ENCODE measurements at regions not wholly inside any gene's neighbourhood (a gene's known extent, or its start where the extent isn't known, plus 50 kb on each side); places are given as distances from the start of the nearest gene placed in this dataset.

DNA sequence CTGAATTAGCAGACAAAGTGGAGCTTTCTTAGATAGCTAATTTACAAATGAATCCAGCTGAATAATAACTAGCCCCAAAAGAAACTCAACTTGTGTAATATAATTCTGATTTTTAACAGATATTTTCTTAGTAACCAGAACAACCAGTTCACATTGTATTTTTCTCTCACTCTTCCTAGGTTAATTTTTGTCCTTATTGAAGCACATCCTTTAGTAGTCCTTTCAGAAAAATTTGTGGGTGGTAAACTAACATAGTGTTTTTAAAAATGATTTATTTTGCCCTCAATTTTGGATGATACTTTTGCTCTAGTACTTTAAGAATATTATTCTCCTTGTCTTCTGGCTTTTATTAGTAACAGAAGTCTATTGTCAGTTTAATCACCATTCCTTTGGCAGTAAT is 190.6 kb upstream of the SLC39A10 start:
- POLR2A ChIA-PET: no interaction called here
- TF ChIP-seq, protein P1, sequence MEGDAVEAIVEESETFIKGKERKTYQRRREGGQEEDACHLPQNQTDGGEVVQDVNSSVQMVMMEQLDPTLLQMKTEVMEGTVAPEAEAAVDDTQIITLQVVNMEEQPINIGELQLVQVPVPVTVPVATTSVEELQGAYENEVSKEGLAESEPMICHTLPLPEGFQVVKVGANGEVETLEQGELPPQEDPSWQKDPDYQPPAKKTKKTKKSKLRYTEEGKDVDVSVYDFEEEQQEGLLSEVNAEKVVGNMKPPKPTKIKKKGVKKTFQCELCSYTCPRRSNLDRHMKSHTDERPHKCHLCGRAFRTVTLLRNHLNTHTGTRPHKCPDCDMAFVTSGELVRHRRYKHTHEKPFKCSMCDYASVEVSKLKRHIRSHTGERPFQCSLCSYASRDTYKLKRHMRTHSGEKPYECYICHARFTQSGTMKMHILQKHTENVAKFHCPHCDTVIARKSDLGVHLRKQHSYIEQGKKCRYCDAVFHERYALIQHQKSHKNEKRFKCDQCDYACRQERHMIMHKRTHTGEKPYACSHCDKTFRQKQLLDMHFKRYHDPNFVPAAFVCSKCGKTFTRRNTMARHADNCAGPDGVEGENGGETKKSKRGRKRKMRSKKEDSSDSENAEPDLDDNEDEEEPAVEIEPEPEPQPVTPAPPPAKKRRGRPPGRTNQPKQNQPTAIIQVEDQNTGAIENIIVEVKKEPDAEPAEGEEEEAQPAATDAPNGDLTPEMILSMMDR (IDR thresholded peaks at IDR 0.05; ENCODE audit: insufficient read depth, low read length, missing control alignments): no peak
- no peak for DNase-seq (ENCODE audit: low read depth, low spot score)
- H3K4me3 ChIP-seq (ENCODE audit: low read depth, low read length): no peak overlapping the region
- CTCF ChIA-PET: no interaction called here

DNA sequence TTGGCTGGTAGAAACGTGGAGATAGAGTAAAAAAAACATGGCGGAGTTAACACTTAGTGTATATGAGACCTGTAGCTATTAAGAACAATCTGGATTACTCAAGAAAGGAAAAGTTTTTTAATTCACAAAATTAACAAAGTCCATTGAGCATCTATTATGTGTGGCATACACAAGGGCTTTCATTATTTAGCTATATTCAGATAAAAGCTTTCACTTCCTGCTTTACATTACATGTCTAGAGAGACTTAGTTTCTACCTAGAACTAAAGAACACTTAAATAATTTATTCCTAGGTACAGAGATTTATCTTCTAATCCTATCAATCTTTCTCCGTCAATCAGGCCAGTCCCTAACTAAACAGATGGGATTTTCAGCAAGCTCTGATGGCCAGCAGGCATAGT is 196.0 kb upstream of the SLC39A10 start:
- POLR2A ChIA-PET: no interaction called here
- DNase-seq (ENCODE audit: low read depth, low spot score): no peak
- CTCF ChIA-PET: no interaction called here
- H3K4me3 ChIP-seq (ENCODE audit: low read depth, low read length): no peak overlapping the region
- TF ChIP-seq, protein P1 (IDR thresholded peaks at IDR 0.05; ENCODE audit: insufficient read depth, low read length, missing control alignments): no peak

DNA sequence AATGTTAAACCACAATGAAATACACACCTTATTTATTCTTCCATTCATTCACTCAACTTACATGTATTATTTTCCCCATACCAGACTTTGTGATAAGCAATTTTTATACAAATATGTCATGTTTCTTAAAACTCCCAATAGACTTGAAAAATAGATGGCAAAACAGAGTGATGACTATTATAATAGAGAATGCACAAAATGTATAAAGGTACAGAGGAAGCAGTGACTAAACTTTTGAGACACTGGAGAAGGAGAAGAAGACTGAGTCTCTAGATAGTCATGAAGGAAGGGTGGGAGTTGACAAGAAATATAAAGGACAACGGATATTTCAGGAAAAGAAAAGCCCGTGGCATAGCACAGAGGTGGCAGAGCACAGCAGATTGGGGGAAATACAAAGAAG is 198.1 kb upstream of the SLC39A10 start:
- POLR2A ChIA-PET: no interaction called here

DNA sequence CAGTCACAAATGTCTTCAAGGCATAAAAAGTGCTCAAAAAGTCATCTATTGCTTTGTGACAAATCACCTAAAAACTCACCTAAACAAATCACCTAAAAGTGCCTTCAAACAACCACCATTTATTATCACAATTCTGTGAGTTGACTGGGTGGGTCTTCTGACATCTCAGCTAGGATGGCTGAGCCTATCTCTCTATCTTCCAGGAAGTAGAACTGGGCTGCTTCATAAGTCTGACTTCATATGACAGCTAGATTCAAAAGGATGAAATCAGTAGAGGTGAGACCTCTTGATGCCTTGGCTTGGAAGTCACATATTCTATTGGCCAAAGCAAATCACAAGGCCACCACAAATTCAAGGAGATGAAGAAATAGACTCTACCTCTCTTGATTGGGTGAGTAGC is 199.2 kb upstream of the SLC39A10 start:
- ChIA-PET POLR2A (no interaction called here), CTCF (interaction anchor here (1.2 kb wide), 1 partner anchor 202 kb away, joined by 3 read pairs; no protein-coding TSS in a partner anchor)
- no peak overlapping the region for H3K4me3 ChIP-seq (ENCODE audit: low read depth, low read length)
- no peak for DNase-seq (ENCODE audit: low read depth, low spot score)
- TF ChIP-seq, protein P1 (IDR thresholded peaks at IDR 0.05; ENCODE audit: insufficient read depth, low read length, missing control alignments): no peak

More for the DNA sequence above, 198.1 kb upstream of the SLC39A10 start:
- CTCF ChIA-PET: no interaction called here
- TF ChIP-seq, protein P1 (IDR thresholded peaks at IDR 0.05; ENCODE audit: insufficient read depth, low read length, missing control alignments): no peak
- DNase-seq (ENCODE audit: low read depth, low spot score): no peak
- no peak overlapping the region for H3K4me3 ChIP-seq (ENCODE audit: low read depth, low read length)

DNA sequence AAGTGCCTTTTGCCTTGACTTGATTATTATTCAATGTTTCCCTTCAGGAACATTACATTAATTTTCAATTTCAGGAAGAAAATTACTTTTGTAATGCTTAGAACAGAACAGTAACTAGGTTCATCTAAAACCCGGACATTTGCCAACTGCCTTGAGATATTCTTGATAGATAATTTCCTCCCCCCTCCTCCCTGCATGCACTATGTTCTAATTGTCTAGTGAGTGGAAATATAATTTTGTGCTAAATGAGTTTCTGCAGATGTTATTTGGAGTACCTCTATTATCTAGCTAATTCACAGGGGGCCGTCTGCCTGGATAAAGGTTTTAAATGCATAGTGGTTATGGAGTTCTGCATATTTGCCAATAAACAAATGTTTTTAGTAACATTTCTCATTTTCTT is 200.3 kb upstream of the SLC39A10 start:
- DNase-seq (ENCODE audit: low read depth, low spot score): no peak
- CTCF ChIA-PET: interaction anchor here (1.2 kb wide), 1 partner anchor 203 kb away, joined by 3 read pairs; no protein-coding TSS in a partner anchor
- H3K4me3 ChIP-seq (ENCODE audit: low read depth, low read length): no peak overlapping the region
- TF ChIP-seq, protein P1 (IDR thresholded peaks at IDR 0.05; ENCODE audit: insufficient read depth, low read length, missing control alignments): no peak
- POLR2A ChIA-PET: no interaction called here

DNA sequence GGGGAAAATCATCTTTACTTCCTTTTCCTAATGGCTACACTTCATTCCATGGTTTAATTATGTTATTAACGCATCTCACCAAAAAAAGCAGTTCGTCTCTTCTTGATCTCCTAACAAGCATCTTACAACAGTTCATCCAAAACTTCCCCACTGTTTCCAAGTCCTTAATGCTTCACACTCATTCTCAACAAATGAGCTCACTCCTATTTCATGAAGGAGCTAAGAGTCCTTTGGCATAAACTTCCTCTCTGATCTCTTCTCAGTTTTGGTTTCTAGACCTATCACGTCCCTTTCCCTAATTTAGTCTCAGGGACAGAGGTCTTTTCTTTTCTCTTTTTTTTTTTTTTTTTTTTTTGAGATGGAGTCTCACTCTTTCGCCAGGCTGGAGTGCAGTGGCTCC is 205.9 kb upstream of the SLC39A10 start:
- ChIA-PET POLR2A (no interaction called here), CTCF (interaction anchor here (1.5 kb wide), 1 partner anchor 12 kb away, joined by 7 read pairs; no protein-coding TSS in a partner anchor)
- no peak overlapping the region for H3K4me3 ChIP-seq (ENCODE audit: low read depth, low read length)
- TF ChIP-seq, protein P1 (IDR thresholded peaks at IDR 0.05; ENCODE audit: insufficient read depth, low read length, missing control alignments): no peak
- no peak for DNase-seq (ENCODE audit: low read depth, low spot score)

Data from AG04449 (cell line).